ENCODE measurements at regions not wholly inside any gene's neighbourhood (a gene's known extent, or its start where the extent isn't known, plus 50 kb on each side); places are given as distances from the start of the nearest gene placed in this dataset.

- DNase-seq, result no peak
Measured at GRCh38 chrX:78213331-78213730, 73.9 kb upstream of the TAF9B start.

- DNase-seq, result peak; percentile 65
Measured at GRCh38 chrX:78199851-78200250, 60.4 kb upstream of the TAF9B start.

All from hematopoietic multipotent progenitor cell treated with erythropoietin and hydrocortisone succinate and interleukin-3 and kit ligand, for 4 days (in vitro differentiated cells).